ENCODE measurements at regions not wholly inside any gene's neighbourhood (a gene's known extent, or its start where the extent isn't known, plus 50 kb on each side); places are given as distances from the start of the nearest gene placed in this dataset.

- Histone ChIP-seq H3K27me3 (replicated peaks; ENCODE audit: insufficient read depth) (no peaks in the 10 kb centered on the region), H3K27ac (no peak overlapping the region), H3K4me1 (replicated peaks) (no peaks in the 10 kb centered on the region), H3K4me3 (no peak overlapping the region), H3K9me3 (no peaks in the 10 kb centered on the region), H3K36me3 (no peaks in the 10 kb centered on the region)
- TF ChIP-seq POLR2AphosphoS5 (IDR thresholded peaks at IDR 0.05) (no peak), CTCF (IDR thresholded peaks at IDR 0.05) (no peak)
- WGBS, result 48% methylated on average over 2 of the region's 2 CpGs
- no peak for DNase-seq (ENCODE audit: low spot score)
- intact Hi-C loops (cut with DNase I), result no loop called here
Measured at GRCh38 chr10:10359263-10359662, 658.4 kb upstream of the CELF2 start.

- no peaks in the 10 kb centered on the region for H3K4me1 ChIP-seq (replicated peaks)
- no peak for TF ChIP-seq POLR2AphosphoS5 (IDR thresholded peaks at IDR 0.05)
- no peak for TF ChIP-seq CTCF (IDR thresholded peaks at IDR 0.05)
- TF ChIP-seq POLR2A (IDR thresholded peaks at IDR 0.05), result no peak
- no peaks in the 10 kb centered on the region for H3K27me3 ChIP-seq (replicated peaks; ENCODE audit: insufficient read depth)
- no peaks in the 10 kb centered on the region for H3K9me3 ChIP-seq
- H3K36me3 ChIP-seq, result no peaks in the 10 kb centered on the region
- no peak overlapping the region for H3K27ac ChIP-seq
- WGBS, result 37% methylated on average over 3 of the region's 3 CpGs
- H3K4me3 ChIP-seq, result no peak overlapping the region
- intact Hi-C loops (cut with DNase I), result no loop called here
- no peak for DNase-seq (ENCODE audit: low spot score)
Measured at GRCh38 chr10:10361301-10361885, 656.3 kb upstream of the CELF2 start.

- Histone ChIP-seq H3K4me1 (replicated peaks) (no peaks in the 10 kb centered on the region), H3K27me3 (replicated peaks; ENCODE audit: insufficient read depth) (no peaks in the 10 kb centered on the region), H3K4me3 (no peak overlapping the region), H3K36me3 (no peaks in the 10 kb centered on the region), H3K9me3 (no peaks in the 10 kb centered on the region), H3K27ac (no peak overlapping the region)
- no peak for DNase-seq (ENCODE audit: low spot score)
- 68% methylated on average over 4 of the region's 4 CpGs for whole genome bisulfite sequencing
- intact Hi-C loops (cut with DNase I), result no loop called here
- no peak for TF ChIP-seq POLR2AphosphoS5 (IDR thresholded peaks at IDR 0.05)
Measured at GRCh38 chr10:10362800-10363199, 654.9 kb upstream of the CELF2 start.

GRCh38 chr10:10363217-10363616 is 654.5 kb upstream of the CELF2 start:
- TF ChIP-seq POLR2AphosphoS5 (IDR thresholded peaks at IDR 0.05) (no peak), POLR2A (IDR thresholded peaks at IDR 0.05) (no peak), CTCF (IDR thresholded peaks at IDR 0.05) (no peak)
- no peaks in the 10 kb centered on the region for H3K9me3 ChIP-seq
- 92% methylated on average over 6 of the region's 6 CpGs for whole genome bisulfite sequencing
- H3K27me3 ChIP-seq (replicated peaks; ENCODE audit: insufficient read depth), result no peaks in the 10 kb centered on the region
- no peak overlapping the region for H3K4me3 ChIP-seq
- no peaks in the 10 kb centered on the region for H3K36me3 ChIP-seq
- no peak for DNase-seq (ENCODE audit: low spot score)
- no peak overlapping the region for H3K27ac ChIP-seq
- H3K4me1 ChIP-seq (replicated peaks), result no peaks in the 10 kb centered on the region
- intact Hi-C loops (cut with DNase I), result no loop called here

GRCh38 chr10:10364902-10365301 is 652.8 kb upstream of the CELF2 start:
- no peaks in the 10 kb centered on the region for H3K4me1 ChIP-seq (replicated peaks)
- H3K27me3 ChIP-seq (replicated peaks; ENCODE audit: insufficient read depth), result no peaks in the 10 kb centered on the region
- H3K27ac ChIP-seq, result no peak overlapping the region
- TF ChIP-seq POLR2A (IDR thresholded peaks at IDR 0.05) (no peak), POLR2AphosphoS5 (IDR thresholded peaks at IDR 0.05) (no peak), CTCF (IDR thresholded peaks at IDR 0.05) (no peak)
- no peaks in the 10 kb centered on the region for H3K36me3 ChIP-seq
- intact Hi-C loops (cut with DNase I), result no loop called here
- DNase-seq (ENCODE audit: low spot score), result no peak
- 57% methylated on average over 2 of the region's 2 CpGs for WGBS
- no peaks in the 10 kb centered on the region for H3K9me3 ChIP-seq
- H3K4me3 ChIP-seq, result no peak overlapping the region
